ENCODE measurements at regions not wholly inside any gene's neighbourhood (a gene's known extent, or its start where the extent isn't known, plus 50 kb on each side); places are given as distances from the start of the nearest gene placed in this dataset.

- no peak for TF ChIP-seq CTCF (conservative IDR thresholded peaks at IDR 0.05; ENCODE audit: low read depth, low read length)
- no peak for DNase-seq (ENCODE audit: low read depth)
- H3K4me3 ChIP-seq (ENCODE audit: low read depth, low read length), result no peak overlapping the region
Observed at GRCh38 chr1:100628631-100629081, 90.7 kb downstream of the GPR88 start.

- H3K4me3 ChIP-seq (ENCODE audit: low read depth, low read length), result no peak overlapping the region
- TF ChIP-seq CTCF (conservative IDR thresholded peaks at IDR 0.05; ENCODE audit: low read depth, low read length), result no peak
- peak; percentile 81 for DNase-seq (ENCODE audit: low read depth)
Observed at GRCh38 chr1:100629391-100629790, 90.2 kb upstream of the VCAM1 start.

DNA sequence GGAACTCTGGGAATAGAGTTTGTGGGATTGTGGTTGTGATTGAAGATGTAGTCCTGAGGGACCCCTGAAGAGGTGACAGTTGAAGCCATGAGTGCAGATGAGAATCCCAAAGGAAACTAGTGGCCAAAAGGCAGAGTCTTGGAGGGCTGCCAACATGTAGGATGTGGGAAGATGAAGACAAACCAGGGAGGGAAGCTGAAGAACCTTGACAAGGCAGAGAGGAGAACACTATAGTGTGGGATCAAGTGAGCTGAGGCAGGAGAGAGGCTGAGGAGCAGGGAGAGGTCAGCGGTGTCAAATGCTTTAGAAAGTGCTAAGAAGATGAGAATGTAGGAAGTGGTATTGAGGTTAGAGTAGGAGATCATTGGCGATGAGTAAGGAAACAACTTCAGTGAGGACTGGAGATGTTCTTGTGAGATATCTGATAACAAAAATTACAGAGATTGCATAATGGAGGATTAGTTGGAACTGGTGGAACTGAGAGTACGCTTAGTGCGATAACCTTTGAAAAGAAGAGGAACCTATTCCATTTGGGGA is 88.5 kb upstream of the VCAM1 start:
- peak; percentile 96 for DNase-seq (ENCODE audit: low read depth)
- H3K4me3 ChIP-seq (ENCODE audit: low read depth, low read length), result no peak overlapping the region
- no peak for TF ChIP-seq CTCF (conservative IDR thresholded peaks at IDR 0.05; ENCODE audit: low read depth, low read length)

DNA sequence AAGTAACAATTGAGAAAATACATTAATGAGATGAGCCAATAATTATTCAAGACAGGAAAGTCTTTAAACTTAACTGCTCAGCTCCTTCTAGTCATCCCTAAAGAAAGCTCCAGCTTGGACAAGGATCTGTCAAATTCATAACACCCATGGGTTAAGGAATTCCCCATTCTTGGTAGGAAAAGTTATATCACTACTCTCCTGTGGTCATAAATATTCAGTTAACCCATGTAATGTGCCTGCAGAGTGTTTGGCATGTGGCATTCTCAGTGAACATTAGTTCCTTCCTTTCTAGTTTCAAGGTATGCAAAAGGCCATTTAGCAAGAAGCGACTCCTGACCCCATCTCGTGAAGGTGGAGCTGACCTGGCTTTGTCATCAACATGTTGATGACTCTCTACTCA is 76.7 kb upstream of the VCAM1 start:
- no peak overlapping the region for H3K4me3 ChIP-seq (ENCODE audit: low read depth, low read length)
- DNase-seq (ENCODE audit: low read depth), result no peak
- TF ChIP-seq CTCF (conservative IDR thresholded peaks at IDR 0.05; ENCODE audit: low read depth, low read length), result no peak

- TF ChIP-seq CTCF (conservative IDR thresholded peaks at IDR 0.05; ENCODE audit: low read depth, low read length), result no peak
- peak; percentile 51 for DNase-seq (ENCODE audit: low read depth)
- H3K4me3 ChIP-seq (ENCODE audit: low read depth, low read length), result no peak overlapping the region
Observed at GRCh38 chr1:100643471-100644196, 75.9 kb upstream of the VCAM1 start.

DNA sequence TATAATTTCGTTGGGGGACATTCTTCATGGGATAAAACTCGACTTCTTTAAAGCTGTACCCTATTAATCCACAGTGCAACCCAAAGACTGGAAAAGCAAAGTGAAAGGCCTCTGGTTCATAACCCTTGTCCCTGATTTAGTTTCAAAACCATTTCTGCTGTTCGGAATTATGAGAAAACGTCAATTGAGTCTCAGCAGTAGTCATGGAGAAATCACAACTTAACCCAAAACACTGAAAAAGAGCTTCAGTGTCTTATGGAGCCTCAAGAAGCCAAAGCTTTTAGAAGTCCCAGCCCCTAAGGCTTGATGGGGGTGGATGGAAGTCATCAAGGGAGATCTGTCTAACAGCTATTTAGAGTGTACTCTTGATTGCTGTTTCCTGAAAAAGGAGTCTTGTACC is 73.5 kb upstream of the VCAM1 start:
- no peak for DNase-seq (ENCODE audit: low read depth)
- H3K4me3 ChIP-seq (ENCODE audit: low read depth, low read length), result no peak overlapping the region
- no peak for TF ChIP-seq CTCF (conservative IDR thresholded peaks at IDR 0.05; ENCODE audit: low read depth, low read length)

- no peak overlapping the region for H3K4me3 ChIP-seq (ENCODE audit: low read depth, low read length)
- no peak for DNase-seq (ENCODE audit: low read depth)
- TF ChIP-seq CTCF (conservative IDR thresholded peaks at IDR 0.05; ENCODE audit: low read depth, low read length), result no peak
Observed at GRCh38 chr1:100649146-100649545, 70.4 kb upstream of the VCAM1 start.

All from choroid plexus epithelial cell (primary cell).